Uterus (tissue), 2 donors: ENCODE measurements at regions not wholly inside any gene's neighbourhood (a gene's known extent, or its start where the extent isn't known, plus 50 kb on each side); places are given as distances from the start of the nearest gene placed in this dataset.

Source experiments
- CTCF ChIP-seq, 4 experiments: fragments of 200-600 bp in 2 of 4; fragments of 450-650 bp in 2 of 4; sonication (generic) in 2 of 4; IDR thresholded peaks; one replicate each; pipeline ENCODE4 v1.5.1; 2016 to 2019; ENCODE audit warnings: antibody characterized with exemption in 4 of 4, mild to moderate bottlenecking in 2 of 4, moderate library complexity in 1 of 4
- POLR2A ChIP-seq, 2 donors: fragments of 450-650 bp; IDR thresholded peaks; one replicate each; pipeline ENCODE4 v1.6.1; 2016; ENCODE audit warnings: antibody characterized with exemption in 2 of 2, mild to moderate bottlenecking in 1 of 2, moderate library complexity in 1 of 2

DNA sequence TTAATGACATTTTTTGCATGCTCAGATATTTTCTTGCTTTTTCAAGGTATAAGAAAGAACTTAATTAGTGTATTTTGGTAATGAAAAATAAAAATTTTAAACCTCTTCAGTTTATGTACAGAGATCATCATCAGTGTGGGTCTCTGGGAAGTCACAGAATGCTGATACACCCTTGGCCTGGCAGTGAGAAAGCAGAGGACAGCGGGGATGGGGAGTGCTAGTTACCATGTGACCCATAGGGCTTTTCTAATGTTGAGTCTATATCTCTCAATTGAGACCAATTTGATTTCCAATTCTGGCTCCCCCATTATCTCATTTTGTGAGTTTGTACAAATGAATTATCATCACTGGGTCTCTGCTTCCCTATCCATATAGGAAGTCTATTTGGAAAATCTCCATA lies 305.7 kb downstream of the CYRIA start:
- no peak for TF ChIP-seq CTCF (IDR thresholded peaks at IDR 0.05)
- no peak for TF ChIP-seq POLR2A (IDR thresholded peaks at IDR 0.05)
